ENCODE measurements at regions not wholly inside any gene's neighbourhood (a gene's known extent, or its start where the extent isn't known, plus 50 kb on each side); places are given as distances from the start of the nearest gene placed in this dataset.

DNA sequence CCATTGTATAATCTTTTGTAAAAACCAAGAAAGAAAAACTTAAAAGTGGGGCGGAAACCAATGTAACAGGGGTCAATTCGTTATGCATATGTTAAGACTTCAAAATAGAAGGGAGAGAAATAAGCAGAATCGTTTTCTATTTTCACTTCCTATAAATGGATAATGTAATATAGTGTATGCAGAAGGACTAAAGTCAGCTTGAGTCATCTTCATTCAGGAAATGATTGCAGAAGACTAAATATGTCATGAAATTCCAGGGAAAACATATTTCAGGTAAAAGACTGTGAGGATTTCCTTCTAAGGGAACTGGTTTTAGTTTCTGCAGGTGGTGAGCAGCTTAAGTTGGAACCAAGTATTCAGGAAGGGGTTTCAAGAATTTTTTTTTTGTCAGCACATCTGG lies 753.3 kb downstream of the IRX1 start:
- DNase-seq = no peak

DNA sequence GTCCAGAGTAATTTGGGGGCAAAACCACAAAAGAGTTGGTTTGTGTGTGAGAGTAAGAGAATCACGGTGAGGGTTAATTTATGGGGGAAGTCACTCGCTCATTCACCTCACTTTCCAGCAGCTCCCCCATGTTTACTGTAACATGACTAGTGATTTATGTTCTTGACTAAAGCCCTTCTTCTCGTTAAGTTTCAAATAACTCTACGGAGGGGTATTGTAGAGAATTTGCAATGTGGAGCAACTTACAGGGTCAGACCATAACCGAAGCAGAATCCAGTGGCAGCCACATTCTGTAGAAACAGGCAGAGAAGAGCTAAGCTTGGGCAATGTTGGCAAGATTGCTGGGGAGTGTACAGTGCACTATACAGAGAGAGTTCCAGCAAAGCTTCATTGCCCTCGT lies 760.6 kb downstream of the IRX1 start:
- no peak for DNase-seq

DNA sequence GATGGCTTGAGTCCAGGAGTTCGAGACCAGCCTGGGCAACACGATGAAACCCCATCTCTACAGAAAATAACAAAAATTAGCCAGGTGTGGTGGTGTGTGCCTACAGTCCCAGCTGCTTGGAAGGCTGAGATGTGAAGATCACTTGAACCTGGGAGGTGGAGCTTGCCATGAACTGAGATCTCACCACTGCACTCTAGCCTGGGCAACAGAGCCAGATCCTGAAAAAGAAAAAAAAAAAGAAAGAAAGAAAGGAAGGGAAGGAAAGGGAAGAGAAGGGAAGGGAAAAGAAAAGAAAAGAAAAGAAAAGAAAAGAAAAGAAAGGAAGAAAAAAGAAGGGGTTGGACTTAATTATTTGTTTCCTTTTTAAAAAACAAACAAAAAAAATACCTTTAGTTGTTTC lies 764.2 kb downstream of the IRX1 start:
- DNase-seq = no peak

DNA sequence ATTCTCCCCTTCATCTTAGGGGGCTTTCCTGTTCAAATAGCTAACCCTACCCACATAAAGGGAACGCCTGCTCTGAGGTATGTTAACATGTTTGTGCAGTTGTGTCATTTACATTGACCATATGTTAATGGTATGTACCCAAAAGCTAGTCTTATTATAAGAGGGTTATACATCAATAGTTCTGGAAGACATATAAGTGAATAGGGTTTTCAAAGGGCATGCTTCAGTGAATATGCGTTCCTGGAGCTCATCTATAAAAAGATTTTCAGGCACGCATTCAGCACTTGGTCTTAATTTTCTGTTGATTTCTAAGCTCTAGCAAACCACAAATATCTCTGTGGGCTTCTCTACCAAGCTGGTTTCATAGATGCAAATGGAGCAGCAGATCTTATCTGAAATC lies 766.1 kb downstream of the IRX1 start:
- DNase-seq = no peak

DNA sequence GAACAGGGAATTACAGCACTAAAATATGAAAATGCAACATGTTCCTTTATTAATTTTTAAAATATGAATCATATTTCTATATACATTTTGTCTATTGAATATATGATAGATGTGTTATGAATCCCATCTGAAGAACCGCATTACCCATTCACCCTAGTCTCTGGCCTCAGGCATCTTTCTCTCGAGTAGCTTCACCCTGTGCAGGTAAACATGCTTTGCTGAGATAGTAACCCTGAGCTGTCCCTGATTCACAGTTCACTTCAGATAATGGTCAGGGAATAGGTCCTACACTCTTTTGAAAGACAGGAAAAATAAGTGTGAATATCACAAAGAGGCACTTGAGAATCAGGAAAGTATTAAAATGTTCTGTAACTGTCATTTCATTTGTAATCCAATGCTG lies 766.8 kb downstream of the IRX1 start:
- DNase-seq = no peak

DNA sequence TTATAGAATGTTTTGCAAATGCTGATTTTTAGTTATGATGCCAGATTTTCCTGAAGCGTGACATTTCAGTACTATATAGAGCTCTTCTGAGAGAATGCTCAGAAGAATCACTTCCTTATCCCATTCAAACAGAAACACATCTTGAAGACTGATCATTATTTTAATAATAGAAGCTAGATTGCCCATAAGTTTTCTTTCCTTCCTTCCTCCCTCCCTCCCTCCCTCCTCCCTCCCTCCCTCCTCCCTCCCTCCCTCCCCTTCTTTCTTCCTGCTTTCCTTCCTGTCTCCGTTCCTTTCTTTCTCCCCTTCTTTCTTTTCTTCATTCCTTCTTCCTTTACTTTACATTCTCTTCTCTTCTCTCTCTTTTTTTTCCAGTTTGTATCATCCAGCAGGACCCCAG lies 767.4 kb downstream of the IRX1 start:
- no peak for DNase-seq

DNA sequence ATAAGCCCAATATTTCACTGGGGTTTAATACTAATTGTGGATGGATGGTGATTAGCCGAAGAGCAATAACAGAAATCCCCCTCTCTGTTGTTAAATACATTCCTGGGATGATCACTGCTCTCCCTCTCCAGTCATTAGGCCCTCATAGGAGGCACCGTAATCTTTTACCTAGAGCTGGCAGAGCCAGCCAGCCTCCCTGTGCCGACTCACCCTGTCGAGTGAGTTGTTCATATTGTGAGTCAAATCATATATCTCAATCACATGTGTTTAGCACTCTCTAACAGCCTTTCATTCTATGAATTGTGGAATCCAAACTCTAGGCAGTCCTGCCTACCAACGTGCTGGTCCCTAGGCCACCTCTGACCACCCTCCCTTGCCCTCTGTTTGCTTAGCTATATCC lies 771.0 kb downstream of the IRX1 start:
- DNase-seq = no peak

DNA sequence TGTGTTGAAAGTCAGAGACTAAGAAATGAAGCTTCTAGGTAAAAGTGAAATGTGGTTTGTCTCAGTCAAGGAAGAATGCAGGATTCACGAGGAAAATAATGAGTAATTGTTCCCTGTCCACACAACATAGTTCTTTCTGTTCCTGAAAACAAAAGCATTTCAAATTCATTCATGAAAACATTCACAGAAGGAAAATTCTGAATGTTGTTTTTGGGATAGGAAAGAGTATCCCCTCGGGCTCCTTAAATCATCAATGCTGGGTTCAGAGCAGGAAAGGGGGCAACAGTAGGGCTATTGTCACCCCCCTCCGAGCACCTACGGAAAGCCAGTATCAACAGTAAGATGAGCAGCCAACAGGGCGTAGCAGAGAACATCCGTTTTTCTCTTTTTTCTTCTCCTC lies 769.9 kb upstream of the ADAMTS16 start:
- DNase-seq = no peak

DNA sequence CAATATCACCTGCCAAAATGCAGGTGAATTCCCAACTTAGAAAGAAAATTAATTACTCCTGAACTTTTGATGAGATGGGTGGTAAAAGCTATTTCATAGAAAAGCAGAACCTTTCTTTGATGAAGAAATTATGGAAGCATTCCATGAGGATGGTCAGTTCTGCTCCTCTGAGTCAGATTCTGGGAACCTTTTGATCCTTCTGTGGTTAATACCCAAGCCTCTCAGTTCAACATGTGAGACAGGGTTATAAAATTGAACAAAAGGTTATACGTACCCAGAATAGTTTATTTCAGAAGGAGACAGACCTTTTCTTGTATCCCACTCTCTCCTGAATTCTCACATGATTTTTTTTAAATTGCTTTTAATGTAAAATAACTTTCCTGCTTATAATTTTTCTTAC lies 767.6 kb upstream of the ADAMTS16 start:
- no peak for DNase-seq

DNA sequence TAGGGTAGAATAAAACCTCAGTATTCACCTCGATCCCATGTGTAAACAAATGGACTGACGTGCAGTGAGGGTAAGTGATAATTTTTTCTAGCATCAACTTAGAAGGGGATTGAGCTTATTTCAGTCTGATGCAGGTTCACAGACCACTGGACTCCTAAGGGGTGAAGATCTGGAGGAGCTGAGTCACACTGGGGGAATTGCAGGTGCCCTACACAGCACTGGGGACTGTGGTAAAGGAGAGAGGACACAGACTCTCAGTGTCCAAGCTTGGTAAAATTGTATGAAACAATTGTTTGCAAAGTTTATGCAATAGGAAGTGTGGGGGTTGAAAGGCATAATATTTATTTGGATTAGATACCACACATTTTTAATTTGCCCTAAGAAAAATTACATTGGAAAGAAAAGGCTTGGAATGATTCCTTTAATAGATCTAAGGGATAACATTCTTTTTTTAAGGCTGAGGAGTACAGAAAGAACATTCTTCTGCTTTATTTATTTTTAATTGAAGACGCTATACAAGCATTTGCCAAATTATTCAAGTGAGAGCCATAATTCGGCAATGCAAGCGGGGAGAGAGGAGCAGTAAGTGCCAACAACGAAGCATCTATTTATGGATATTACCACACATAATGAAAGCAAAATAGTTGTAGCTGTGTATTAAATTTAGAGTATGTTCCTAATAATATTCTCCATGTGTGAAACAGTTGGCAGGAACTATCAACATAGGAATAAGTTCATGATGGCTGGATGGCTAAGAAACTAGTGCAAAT lies 766.9 kb upstream of the ADAMTS16 start:
- DNase-seq = no peak

DNA sequence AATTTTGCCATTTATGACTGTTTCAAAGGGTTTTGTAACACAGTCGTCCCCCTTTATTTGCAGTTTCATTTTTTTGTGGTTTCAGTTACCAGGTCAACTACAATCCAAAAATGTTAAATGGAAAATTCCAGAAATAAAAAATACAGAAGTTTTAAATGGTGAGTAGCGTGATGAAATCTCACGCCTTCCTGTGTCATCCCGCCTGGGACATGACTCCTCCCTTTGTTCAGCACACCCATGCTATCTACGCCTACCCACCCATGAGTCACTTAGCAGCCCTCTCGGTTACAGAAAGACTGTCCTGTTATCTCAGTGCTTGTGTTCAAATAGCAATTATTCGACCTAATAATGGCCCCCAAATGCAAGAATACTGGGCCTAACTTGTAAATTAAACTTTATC lies 765.3 kb upstream of the ADAMTS16 start:
- DNase-seq = no peak

DNA sequence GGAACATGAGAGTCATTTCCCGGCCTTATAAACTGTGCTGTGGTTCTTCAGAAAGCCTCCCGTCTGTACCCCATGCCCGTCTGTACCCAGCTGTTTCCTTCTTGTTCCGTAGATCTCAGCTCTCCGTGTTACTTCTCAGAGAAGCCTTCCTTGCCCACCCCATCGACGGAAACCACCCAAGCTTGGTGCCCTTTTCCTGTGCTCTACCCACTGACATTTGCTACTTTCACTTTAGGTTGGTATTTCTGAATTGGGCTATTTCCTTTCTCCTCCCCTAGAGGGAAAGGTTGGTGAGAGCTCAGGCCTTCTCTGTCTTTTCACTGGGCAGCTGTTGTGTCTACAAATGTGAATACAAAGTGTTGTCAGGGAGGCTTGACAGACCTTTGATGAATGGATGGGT lies 764.5 kb upstream of the ADAMTS16 start:
- no peak for DNase-seq

DNA sequence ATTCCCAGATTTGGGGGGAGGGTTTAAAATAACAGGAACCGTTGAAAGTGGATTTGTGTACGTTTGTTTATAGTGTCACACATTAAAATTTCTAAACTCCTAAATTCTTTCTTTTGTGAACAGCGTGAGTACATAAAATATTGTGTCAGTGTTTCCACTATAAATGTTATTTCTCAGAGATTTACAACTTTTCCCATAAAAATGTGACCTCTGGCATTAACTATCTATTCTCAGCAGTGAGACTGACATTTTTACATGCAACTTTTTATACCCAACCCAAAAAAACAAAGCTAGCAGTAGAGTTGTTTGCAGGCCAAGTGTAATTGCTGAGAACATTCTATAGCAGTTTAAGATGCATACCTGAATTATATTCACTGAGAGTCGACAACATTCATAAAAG lies 757.0 kb upstream of the ADAMTS16 start:
- no peak for DNase-seq

DNA sequence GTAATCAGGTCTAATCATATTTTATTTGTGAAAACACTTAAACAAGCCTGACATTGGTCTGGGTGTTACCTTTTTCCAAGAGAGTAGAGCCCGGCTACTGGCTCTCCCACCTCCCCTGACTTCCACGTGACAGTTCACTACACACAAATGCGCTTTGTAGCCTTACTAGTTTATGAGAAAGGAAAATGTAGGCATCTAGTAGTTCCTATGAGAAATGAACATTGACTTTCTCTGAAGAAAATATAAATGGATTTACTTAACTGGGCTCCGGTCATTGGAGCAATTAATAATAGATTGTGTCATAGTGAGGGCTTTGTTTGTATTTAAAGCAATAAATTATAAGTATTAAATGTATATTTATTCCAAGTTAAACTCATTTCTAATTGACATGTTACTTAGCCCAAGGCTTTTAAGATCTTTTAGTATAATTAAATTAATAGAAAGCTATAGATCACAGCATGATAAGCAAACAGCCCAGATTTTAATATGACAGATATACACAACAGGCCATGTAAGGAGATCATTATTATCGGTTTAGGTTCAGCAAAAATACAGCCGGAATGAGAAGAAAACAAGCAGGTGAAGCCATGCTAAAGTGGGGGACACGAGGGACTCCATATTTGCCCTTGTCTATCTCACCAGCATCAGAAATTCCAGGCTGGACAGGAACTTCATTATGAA lies 756.5 kb upstream of the ADAMTS16 start:
- no peak for DNase-seq

DNA sequence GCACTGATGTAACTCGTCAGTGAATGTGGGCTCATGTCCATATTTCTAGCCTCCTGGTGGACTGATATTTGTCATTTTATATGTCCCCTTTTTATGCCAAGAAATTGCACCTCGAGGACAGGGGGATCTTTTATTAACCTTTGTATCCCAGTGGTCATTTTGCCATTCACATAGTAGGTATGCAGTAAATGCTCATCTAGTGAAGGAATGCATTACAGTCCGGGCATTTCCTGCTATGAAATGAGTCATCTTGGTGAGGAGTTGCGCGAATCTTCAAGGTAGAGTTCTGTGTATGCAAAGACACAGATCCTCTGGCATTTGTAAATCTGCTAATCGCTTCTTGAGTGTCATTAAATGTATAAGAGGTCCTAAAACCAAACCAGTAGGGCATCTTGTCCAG lies 755.5 kb upstream of the ADAMTS16 start:
- no peak for DNase-seq

DNA sequence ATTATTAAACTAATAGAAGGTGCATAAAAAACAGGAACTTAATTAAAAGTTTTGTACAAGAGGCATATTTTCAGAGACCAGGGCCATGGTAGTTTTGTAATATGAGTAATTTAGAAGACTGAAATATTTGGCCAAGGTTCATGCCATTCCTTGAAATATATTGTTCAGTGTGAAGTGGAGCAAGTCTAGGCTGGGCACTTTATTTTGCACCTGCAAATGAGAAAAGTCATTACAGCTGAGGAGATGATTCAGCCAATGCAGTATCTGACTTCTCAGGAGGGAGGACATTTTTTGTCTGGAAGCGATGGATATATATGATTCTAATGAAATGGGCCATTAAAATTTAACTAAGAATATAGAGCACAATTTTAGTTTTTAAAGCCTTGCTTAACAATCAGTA lies 754.0 kb upstream of the ADAMTS16 start:
- no peak for DNase-seq

DNA sequence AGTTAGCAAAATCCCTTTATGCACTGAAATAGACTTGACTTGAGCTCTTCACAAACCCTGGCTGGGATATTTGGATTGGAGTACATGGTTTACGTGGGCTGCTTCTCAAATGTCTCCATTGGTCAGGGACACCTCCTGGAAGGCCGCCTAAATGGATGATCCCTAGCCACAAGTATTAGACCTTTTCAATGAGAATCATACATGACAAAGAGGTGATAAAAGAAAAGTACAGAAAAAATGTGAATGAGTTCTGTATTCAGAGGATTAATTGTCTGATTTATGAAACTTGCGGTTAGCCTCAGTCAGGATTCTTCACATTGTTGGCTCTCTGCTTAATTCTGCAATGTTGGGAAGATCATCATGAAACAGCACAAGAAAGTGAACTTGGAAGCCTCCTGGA lies 752.8 kb upstream of the ADAMTS16 start:
- DNase-seq = no peak

DNA sequence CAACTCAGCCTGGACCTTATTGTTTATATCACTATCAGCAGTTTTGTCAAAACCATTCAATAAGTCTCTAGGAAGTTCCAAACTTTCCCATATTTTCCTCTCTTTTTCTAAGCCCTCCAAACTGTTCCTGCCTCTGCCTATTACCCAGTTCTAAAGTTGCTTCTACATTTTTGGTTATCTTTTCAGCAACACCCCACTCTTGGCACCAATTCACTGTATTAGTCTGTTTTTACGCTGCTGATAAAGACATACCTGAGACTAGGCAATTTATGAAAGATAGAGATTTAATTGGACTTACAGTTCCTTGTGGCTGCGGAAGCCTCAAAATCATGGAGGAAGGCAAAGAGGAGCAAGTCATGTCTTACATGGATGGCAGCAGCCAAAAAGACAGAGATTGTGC lies 744.4 kb upstream of the ADAMTS16 start:
- no peak for DNase-seq

DNA sequence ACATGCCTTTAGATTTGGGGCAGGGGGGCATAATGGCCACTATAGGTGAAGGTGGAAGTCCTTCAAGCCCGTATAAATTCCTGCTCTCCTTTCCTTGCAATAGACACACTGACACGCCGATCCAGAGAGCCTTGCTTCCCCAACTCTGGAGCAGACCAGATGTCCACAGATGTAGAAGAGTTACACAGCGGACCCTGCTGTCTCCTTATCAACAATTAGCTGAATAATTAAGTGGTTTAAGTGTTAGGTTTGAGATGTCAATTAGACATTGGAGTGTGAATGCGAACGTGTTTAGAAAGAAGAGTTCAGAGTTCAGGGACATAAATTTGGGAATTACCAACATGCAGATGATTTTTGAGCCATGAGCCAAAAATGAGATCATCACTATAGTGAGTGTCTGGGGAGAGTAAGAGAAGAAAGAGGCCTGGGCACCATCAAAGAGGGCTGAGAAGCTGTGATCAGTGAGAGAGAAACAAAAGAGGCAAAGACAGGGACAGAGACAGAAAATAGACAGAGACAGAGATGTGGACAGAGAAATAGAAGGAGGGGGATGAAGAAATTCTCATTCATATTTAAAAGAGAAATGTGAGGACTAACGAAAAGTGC lies 734.4 kb upstream of the ADAMTS16 start:
- DNase-seq = no peak

DNA sequence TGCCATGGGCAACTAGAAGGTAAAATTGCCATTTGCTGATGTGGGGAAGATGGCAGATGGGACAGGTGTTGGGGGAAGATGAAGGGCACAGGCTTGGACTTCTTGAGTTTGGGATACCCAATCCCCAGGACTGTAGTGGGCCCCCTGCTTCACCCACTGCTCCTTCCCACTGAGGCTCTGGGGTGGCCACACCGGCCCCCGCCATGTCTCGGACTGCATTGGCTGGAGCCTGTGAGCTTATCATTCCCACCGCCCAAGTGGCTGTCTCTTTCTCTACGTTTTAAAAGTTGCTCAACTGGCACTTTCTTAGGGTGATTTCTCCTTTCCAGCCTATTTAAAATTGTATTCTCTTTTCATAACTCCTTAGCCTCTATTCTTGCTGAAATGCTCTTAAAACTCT lies 730.0 kb upstream of the ADAMTS16 start:
- no peak for DNase-seq

DNA sequence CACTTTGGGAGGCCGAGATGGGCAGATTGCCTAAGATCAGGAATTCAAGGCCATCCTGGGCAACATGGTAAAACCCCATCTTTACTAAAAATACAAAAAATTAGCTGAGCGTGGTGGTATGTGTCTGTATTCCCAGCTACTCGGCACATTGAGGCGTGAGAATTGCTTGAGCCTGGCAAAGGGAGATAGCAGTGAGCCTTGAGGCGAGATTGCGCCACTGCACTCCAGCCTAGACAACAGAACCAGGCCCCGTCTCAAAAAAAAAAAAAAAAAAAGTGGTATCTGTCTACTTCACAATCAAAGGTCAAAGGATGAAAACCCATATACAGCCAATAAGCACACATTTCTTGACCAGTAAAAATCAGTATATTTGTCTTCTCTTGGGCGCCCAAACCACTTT lies 728.5 kb upstream of the ADAMTS16 start:
- no peak for DNase-seq

DNA sequence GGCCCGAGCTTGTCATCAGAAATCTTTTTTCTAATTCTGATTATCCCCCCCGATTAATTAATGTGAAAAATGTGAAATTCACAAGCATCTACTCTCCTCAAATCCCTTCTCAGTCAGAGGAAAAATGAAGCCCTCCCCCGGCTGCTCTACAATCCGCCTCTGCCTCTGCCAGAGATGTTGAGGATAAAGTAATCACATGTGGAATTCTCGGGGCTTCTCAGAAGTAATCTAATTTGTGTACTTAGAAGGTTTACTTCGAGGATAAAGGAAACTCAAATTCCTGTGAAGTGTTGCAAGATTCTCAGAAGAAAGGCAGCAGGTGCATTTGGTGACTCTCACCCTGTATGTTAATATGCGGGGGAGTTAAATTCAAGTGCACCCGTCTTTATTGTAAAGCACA lies 726.1 kb upstream of the ADAMTS16 start:
- DNase-seq = no peak

DNA sequence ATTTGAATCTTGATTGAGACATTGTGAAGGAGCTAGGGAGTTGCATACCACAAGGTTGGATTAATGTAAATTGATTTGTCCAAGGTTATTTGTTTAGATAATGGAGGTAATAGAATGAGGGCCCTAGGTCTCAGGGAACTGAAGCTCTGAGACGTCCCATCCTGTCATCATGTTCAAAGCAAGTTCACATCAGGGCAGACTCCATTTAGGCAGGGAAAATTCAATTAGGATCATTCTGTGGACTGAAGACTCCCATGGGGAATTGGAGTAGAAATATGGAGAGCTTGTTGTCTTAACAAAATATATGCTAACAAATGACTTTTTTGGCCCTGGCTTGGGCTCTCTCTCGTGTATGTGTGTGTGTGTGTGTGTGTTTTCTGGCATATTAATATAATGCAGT lies 722.0 kb upstream of the ADAMTS16 start:
- no peak for DNase-seq

DNA sequence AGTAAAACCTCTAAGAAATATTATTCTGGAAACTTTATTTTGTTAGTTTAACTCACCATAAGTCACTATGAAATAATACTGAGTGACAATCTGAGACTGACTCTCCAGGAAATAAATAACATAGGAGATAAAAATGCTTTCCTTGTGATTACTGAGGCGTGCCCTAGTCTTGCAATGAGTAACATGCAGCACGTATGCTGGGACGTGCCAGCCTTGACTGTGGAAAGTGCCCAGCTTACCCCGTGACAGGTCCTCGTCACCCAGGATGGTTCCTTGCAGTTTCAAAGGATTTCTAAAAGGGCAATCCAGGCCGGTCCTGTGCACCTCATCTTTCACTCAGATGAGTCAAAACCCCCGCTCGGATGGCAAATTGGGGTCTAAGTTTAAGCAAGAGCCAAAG lies 720.8 kb upstream of the ADAMTS16 start:
- DNase-seq = no peak

DNA sequence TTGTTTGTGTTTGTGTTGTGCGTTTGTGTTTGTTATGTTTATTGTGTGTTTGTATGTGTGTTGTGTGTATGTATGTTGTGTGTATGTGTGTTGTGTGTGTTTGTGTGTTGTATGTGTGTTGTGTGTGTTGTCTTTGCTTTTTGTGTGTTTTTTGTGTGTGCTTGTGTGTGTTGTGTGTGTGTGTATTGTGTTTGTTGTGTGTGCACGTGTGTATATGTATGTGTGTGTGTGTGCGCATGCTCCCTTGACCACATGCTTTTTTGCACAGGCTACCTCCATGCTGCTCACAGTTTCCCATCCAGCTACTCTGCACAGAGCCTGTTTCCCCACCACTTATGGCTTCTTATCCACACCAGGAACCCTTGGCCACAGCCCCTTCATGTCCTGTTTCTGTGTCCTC lies 720.0 kb upstream of the ADAMTS16 start:
- no peak for DNase-seq

Data from right forelimb (tissue), 1 donor.